CD14-positive monocyte (primary cell): ENCODE measurements at regions not wholly inside any gene's neighbourhood (a gene's known extent, or its start where the extent isn't known, plus 50 kb on each side); places are given as distances from the start of the nearest gene placed in this dataset.

Source experiments
- DNase-seq, 3 donors: peaks; one replicate each; pipeline ENCODE4 v3.0.0-alpha.2; 2011 to 2022
- H2AFZ ChIP-seq: 2 replicates; pipeline ENCODE4 v1.6.0; 2012; ENCODE audit warnings: mild to moderate bottlenecking, low read depth, low read length, inconsistent platforms; ENCODE audit not compliant: insufficient read depth, poor library complexity, severe bottlenecking
- H3K27ac ChIP-seq, 2 donors: 1 replicate in 1 of 2; 2 replicates in 1 of 2; pipeline ENCODE4 v1.5.1; 2012 to 2013; ENCODE audit warnings: low read length in 2 of 2, control low read depth in 1 of 2, inconsistent platforms in 1 of 2, low read depth in 1 of 2, mild to moderate bottlenecking in 1 of 2
- H3K27me3 ChIP-seq, 2 donors: one replicate each; pipeline versions ENCODE4 v1.6.0 to v1.6.1; 2011 to 2013; ENCODE audit warnings: low read length in 2 of 2; ENCODE audit not compliant: control insufficient read depth in 2 of 2, insufficient read depth in 2 of 2
- H3K36me3 ChIP-seq, 2 donors: replicated peaks in 1 of 2; 1 replicate in 1 of 2; 2 replicates in 1 of 2; pipeline versions ENCODE4 v1.5.1 to v1.6.1; 2012 to 2013; ENCODE audit warnings: low read length in 2 of 2, control low read depth in 1 of 2, inconsistent platforms in 1 of 2, mild to moderate bottlenecking in 1 of 2; ENCODE audit not compliant: insufficient read depth in 2 of 2, control insufficient read depth in 1 of 2
- H3K4me1 ChIP-seq, 2 donors: 1 replicate in 1 of 2; 2 replicates in 1 of 2; pipeline versions ENCODE4 v1.5.1 to v1.6.1; 2012 to 2013; ENCODE audit warnings: low read length in 2 of 2, control low read depth in 1 of 2, inconsistent platforms in 1 of 2, mild to moderate bottlenecking in 1 of 2, moderate library complexity in 1 of 2; ENCODE audit not compliant: insufficient read depth in 2 of 2, control insufficient read depth in 1 of 2
- H3K4me2 ChIP-seq: replicated peaks from 2 replicates; pipeline ENCODE3; 2012; ENCODE audit warnings: low read length, moderate library complexity, mild to moderate bottlenecking; ENCODE audit not compliant: poor library complexity, severe bottlenecking; ENCODE audit errors: extremely low read depth
- H3K4me3 ChIP-seq, 3 experiments: fragments of 200-600 bp in 1 of 3; sonication (generic) in 1 of 3; replicated peaks in 1 of 3; 1 replicate in 2 of 3; 2 replicates in 1 of 3; pipeline ENCODE4 v1.5.1; 2011 to 2013; ENCODE audit warnings: low read length in 3 of 3, mild to moderate bottlenecking in 3 of 3, control low read depth in 2 of 3, low read depth in 2 of 3, inconsistent platforms in 1 of 3, moderate library complexity in 1 of 3
- H3K79me2 ChIP-seq: 2 replicates; pipeline ENCODE4 v1.6.0; 2012; ENCODE audit warnings: mild to moderate bottlenecking, control low read depth, inconsistent platforms, low read length, moderate library complexity; ENCODE audit not compliant: insufficient read depth
- H3K9ac ChIP-seq: 2 replicates; pipeline ENCODE4 v1.6.0; 2017; ENCODE audit warnings: low read length, mild to moderate bottlenecking; ENCODE audit not compliant: insufficient read depth, poor library complexity, severe bottlenecking
- H3K9me3 ChIP-seq, 2 donors: replicated peaks in 1 of 2; 1 replicate in 1 of 2; 2 replicates in 1 of 2; pipeline versions ENCODE4 v1.5.1 to v1.6.1; 2012 to 2013; ENCODE audit warnings: low read length in 2 of 2, control low read depth in 1 of 2; ENCODE audit not compliant: control insufficient read depth in 1 of 2, insufficient read depth in 1 of 2
- H4K20me1 ChIP-seq: 2 replicates; pipeline ENCODE4 v1.6.0; 2012; ENCODE audit warnings: mild to moderate bottlenecking, low read length, control low read depth, moderate library complexity; ENCODE audit not compliant: insufficient read depth
- H3K27ac Mint-ChIP-seq, 7 donors: one replicate each; pipeline ENCODE4 v1.8.0; 2020; ENCODE audit warnings: mild to moderate bottlenecking in 7 of 7, mixed read lengths in 7 of 7, moderate library complexity in 6 of 7, inconsistent platforms in 2 of 7
- H3K27me3 Mint-ChIP-seq, 3 donors: one replicate each; pipeline ENCODE4 v1.8.0; 2021 to 2022; ENCODE audit warnings: low read depth in 3 of 3, mild to moderate bottlenecking in 3 of 3, mixed read lengths in 3 of 3, moderate library complexity in 3 of 3, inconsistent platforms in 1 of 3
- H3K36me3 Mint-ChIP-seq, 2 donors: one replicate each; pipeline ENCODE4 v1.8.0; 2020; ENCODE audit warnings: mixed read lengths in 2 of 2, inconsistent platforms in 1 of 2, mild to moderate bottlenecking in 1 of 2
- H3K4me1 Mint-ChIP-seq: one replicate; pipeline ENCODE4 v1.8.0; 2020; ENCODE audit warnings: mild to moderate bottlenecking, mixed read lengths
- H3K4me3 Mint-ChIP-seq, 2 donors: one replicate each; pipeline ENCODE4 v1.8.0; 2020; ENCODE audit warnings: mild to moderate bottlenecking in 2 of 2, mixed read lengths in 2 of 2, moderate library complexity in 1 of 2
- H3K9me3 Mint-ChIP-seq, 7 donors: one replicate each; pipeline ENCODE4 v1.8.0; 2020 to 2022; ENCODE audit warnings: mixed read lengths in 7 of 7, mild to moderate bottlenecking in 6 of 7, moderate library complexity in 6 of 7, inconsistent platforms in 2 of 7
- CTCF ChIP-seq: fragments of 200-600 bp; IDR thresholded peaks from one replicate; pipeline ENCODE4 v1.8.0; 2022; ENCODE audit warnings: antibody characterized with exemption, mild to moderate bottlenecking
- WGBS: methylation state at CpG from one replicate; pipeline ENCODE4 v1.1.5; 2013; ENCODE audit warnings: missing lambda C conversion rate; ENCODE audit not compliant: insufficient coverage; 5-methylcytosine and 5-hydroxymethylcytosine counted together
- intact Hi-C, 2 donors: fragments of 100-400 bp; cut with micrococcal nuclease; formaldehyde crosslinking; loops; one replicate each; pipeline versions ENCODE4 v1.15.0 to v1.15.1; 2023

GRCh38 chr2:11955884-11956291, 209.5 kb downstream of the LPIN1 start:
- DNase-seq: peak; percentile 12 to 26 (median 25)
- peaks cover 0 to 4% (median 0%) of the 10 kb centered on the region in 3 donors for H3K27me3 Mint-ChIP-seq
- H3K4me3 Mint-ChIP-seq: peak overlapping the region; percentile 0 to 64
- peaks cover 23% of the 10 kb centered on the region for H3K4me1 Mint-ChIP-seq
- H3K36me3 Mint-ChIP-seq: no peaks in the 10 kb centered on the region
- Histone ChIP-seq H3K36me3 (no peaks in the 10 kb centered on the region), H4K20me1 (no peaks in the 10 kb centered on the region), H3K9ac (no peak overlapping the region), H3K9me3 (no peaks in the 10 kb centered on the region), H3K27ac (no peak overlapping the region), H3K4me1 (peaks cover 16% of the 10 kb centered on the region in 2 donors), H3K27me3 (no peaks in the 10 kb centered on the region), H3K4me2 (no peak overlapping the region), H3K4me3 (peak overlapping the region in 1 of 3 experiments; percentile 0), H3K79me2 (no peaks in the 10 kb centered on the region), H2AFZ (no peak overlapping the region)
- peak overlapping the region in 4 of 7 donors; percentile 37 to 78 (median 58) for H3K27ac Mint-ChIP-seq
- TF ChIP-seq CTCF: no peak
- peaks cover 0 to 7% (median 3%) of the 10 kb centered on the region in 7 donors for H3K9me3 Mint-ChIP-seq
- intact Hi-C loops: loop anchor here in 1 of 2 donors (10.0 kb wide), 1 partner anchor 99 kb away; no protein-coding TSS in a partner anchor
- 87% methylated on average over 4 of the region's 9 CpGs for WGBS

GRCh38 chr2:11962707-11963328, 216.4 kb downstream of the LPIN1 start:
- no peaks in the 10 kb centered on the region for H3K36me3 ChIP-seq
- H3K79me2 ChIP-seq: no peaks in the 10 kb centered on the region
- intact Hi-C loops: no loop called here
- H3K27ac ChIP-seq: no peak overlapping the region
- Mint-ChIP-seq H3K27ac (no peak overlapping the region), H3K9me3 (no peaks in the 10 kb centered on the region), H3K27me3 (peaks cover 0 to 3% (median 0%) of the 10 kb centered on the region in 3 donors), H3K4me1 (no peaks in the 10 kb centered on the region), H3K36me3 (no peaks in the 10 kb centered on the region), H3K4me3 (no peak overlapping the region)
- H3K9ac ChIP-seq: no peak overlapping the region
- no peaks in the 10 kb centered on the region for H3K27me3 ChIP-seq
- TF ChIP-seq CTCF: no peak
- H2AFZ ChIP-seq: no peak overlapping the region
- no peaks in the 10 kb centered on the region for H3K4me1 ChIP-seq
- no peak overlapping the region for H3K4me2 ChIP-seq
- no peak overlapping the region for H3K4me3 ChIP-seq
- DNase-seq: no peak
- H4K20me1 ChIP-seq: no peaks in the 10 kb centered on the region
- H3K9me3 ChIP-seq: no peaks in the 10 kb centered on the region
- 100% methylated on average over 5 of the region's 10 CpGs for WGBS
